ENCODE measurements at regions not wholly inside any gene's neighbourhood (a gene's known extent, or its start where the extent isn't known, plus 50 kb on each side); places are given as distances from the start of the nearest gene placed in this dataset.

DNA sequence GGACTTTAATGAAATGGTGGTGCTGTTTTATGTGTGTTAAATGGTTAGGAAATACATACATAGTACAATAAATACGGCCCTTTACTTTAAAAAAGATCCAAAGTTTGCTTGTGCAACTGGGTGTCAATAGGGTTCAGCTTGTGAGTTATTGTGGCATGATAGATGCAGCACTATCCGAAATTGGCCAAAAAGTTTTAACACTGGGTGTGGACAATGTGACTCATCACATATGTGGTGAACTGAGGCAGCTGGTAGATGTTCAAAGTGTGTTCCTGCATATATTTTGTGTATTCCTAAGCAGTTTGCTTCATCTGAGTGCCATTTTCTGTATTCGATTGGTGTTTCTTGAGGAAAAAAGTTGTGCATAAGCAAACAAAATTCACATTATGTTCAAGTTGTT, 473.1 kb downstream of the KIF20B start:
- no peak for ATAC-seq (ENCODE audit: low FRiP score)
- DNase-seq (ENCODE audit: low spot score), result no peak
- TF ChIP-seq CTCF (IDR thresholded peaks at IDR 0.05), result no peak

DNA sequence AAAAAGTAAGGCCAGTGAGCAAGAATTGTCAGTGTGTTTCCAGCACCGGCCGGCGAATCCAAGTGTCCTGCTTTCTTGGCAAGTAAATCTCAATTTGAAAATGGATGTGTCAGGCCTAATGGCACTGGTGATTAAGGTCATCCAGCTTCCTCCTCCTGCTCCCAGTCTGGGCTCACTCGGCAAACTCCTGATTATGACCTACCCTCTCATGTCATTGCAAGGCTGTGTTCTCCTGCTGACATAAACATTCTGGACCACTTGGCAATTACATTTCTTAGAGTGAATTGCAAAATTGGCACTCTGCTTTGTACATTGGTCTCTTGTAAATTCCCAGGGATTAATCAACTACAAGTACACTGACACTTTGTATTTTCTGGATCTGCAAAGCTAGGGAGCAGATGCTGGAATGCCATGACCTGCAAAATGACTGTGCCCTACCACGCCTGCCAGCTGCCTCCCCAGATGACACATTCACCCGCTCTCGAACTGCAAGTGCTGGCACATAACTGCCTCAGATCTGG, 473.8 kb downstream of the KIF20B start:
- DNase-seq (ENCODE audit: low spot score) (no peak), ATAC-seq (ENCODE audit: low FRiP score) (no peak)
- no peak for TF ChIP-seq CTCF (IDR thresholded peaks at IDR 0.05)

- no peak for TF ChIP-seq CTCF (IDR thresholded peaks at IDR 0.05)
- peak; percentile 48 for ATAC-seq (ENCODE audit: low FRiP score)
These were observed 478.5 kb downstream of the KIF20B start for GRCh38 chr10:90179696-90180407.

DNA sequence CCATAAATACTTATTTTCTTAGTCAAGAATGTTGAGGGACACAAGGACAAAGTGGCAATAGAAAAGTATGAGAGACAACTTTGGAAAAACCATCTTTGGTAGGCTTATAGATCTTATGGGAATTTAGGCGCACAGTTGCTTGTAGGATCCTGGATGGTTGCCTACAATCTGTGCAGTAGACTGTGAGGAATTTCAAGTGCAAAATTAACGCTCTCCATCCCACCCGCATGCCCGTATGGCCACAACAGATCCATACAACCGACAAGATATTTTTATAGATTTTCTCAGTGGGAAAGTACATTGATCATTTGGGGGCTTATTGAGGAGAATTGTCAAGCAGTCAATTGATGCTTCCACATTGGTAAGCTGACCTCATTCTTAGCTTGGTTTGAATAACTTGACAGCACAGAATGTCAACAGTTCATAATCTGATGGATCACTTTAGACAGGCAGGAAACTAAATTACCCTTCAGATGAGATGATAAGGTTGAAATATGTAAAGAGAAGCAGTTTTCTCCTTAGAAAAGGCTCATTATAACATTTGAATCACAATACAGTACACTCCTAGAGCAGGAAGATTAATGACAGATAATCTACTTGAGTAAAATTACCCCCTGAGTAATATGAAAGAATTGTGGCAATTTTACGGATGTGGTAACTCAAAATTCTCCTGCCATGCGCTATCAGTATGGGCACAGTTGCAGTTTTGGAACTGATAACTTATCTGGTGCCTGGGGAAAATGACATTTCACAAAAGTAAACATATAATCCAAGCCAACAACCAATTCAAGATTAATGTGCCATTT, 479.7 kb downstream of the KIF20B start:
- no peak for DNase-seq (ENCODE audit: low spot score)
- no peak for ATAC-seq (ENCODE audit: low FRiP score)
- TF ChIP-seq CTCF (IDR thresholded peaks at IDR 0.05), result no peak

More at GRCh38 chr10:90179696-90180407, 478.5 kb downstream of the KIF20B start:
- DNase-seq (ENCODE audit: low spot score), result no peak

DNA sequence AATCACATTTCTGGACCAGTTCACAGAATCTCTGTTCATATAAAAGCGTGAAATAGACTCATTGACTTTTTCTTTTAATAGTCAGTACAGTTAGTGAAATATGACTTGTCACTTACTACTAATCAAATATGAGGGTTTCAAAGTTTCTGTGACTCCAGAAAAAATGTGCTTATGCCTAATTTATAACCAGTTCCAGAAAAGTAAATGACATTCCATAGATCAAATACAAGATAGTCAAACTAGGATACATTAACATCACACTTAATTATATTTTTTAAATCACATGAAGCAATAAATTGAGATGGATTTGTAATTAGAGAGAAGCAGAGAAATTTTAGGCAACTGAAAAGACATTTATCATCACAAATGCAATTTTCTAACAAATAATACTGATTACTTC, 491.4 kb downstream of the KIF20B start:
- ATAC-seq (ENCODE audit: low FRiP score), result no peak
- no peak for TF ChIP-seq CTCF (IDR thresholded peaks at IDR 0.05)
- DNase-seq (ENCODE audit: low spot score), result no peak

DNA sequence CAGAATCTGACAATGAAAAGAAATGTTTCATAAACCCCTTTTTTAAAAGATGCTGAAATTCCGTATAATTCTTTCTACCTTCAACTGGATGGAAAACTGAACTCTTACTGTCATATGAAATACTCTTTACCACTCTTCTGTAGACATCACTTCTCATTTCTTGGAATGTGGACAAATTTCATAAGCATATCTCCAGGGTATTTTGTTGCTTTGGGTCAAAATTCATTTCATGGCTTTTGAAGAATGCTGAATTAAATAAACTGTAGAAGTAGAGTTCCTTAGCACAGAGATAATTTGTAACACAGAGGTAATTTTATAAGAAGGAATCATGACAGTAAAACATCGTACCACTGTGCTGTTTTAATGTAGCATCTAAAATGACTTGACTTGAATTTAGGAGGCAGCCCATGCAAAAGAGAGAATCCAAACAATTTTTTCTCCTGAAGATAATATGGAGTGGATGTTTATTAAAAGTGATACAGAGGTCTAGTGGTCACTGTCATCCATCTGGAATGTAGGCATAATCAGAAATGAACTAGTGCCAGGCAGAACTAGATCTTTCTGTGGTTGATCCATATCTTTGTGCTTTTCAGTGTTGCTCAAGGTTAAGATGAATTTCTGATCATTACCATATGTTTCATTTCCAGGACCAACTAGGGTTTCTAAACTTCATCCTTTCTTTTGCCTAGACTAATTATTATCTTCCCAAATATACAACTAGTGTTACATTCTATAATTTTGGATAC, 492.0 kb downstream of the KIF20B start:
- no peak for TF ChIP-seq CTCF (IDR thresholded peaks at IDR 0.05)
- no peak for DNase-seq (ENCODE audit: low spot score)
- ATAC-seq (ENCODE audit: low FRiP score), result no peak

Measured in omental fat pad (tissue), 3 donors.